ENCODE measurements at regions not wholly inside any gene's neighbourhood (a gene's known extent, or its start where the extent isn't known, plus 50 kb on each side); places are given as distances from the start of the nearest gene placed in this dataset.

- TF ChIP-seq CTCF (IDR thresholded peaks at IDR 0.05; ENCODE audit: low read length) (no peak), EZH2 (IDR thresholded peaks at IDR 0.05; ENCODE audit: borderline replicate concordance, low read length) (no peak)
These were observed 408.0 kb upstream of the DDX18 start for GRCh38 chr2:117406443-117406842.
